ENCODE measurements at regions not wholly inside any gene's neighbourhood (a gene's known extent, or its start where the extent isn't known, plus 50 kb on each side); places are given as distances from the start of the nearest gene placed in this dataset.

DNA sequence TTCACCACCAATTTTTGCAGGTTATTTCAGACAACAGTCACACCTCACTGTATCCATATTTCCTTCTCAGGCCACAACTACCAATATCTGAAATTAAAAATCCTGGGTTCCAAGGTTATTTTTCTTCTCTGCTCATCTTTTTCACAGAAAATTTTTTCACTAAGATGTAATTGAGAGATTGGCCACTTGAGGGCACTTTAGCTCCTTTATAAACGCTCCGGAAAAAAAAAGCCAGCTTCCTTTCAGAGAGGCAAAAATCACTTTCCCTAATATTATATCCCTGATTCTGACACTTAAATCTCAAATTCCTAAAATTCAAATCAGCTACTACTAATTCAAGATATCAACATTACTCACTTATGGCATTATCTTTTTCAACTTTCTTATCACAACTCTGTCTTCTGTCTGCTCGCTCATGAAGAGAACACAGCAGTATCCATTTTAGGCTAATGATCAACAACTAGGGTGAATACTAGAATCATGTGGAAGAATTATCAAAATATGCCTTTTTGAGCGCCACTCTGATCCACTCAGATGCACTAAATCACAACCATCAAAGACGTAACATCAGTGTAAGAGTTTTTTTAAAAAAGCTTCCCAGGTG lies 101.4 kb upstream of the RGS1 start:
- TF ChIP-seq, protein P1, sequence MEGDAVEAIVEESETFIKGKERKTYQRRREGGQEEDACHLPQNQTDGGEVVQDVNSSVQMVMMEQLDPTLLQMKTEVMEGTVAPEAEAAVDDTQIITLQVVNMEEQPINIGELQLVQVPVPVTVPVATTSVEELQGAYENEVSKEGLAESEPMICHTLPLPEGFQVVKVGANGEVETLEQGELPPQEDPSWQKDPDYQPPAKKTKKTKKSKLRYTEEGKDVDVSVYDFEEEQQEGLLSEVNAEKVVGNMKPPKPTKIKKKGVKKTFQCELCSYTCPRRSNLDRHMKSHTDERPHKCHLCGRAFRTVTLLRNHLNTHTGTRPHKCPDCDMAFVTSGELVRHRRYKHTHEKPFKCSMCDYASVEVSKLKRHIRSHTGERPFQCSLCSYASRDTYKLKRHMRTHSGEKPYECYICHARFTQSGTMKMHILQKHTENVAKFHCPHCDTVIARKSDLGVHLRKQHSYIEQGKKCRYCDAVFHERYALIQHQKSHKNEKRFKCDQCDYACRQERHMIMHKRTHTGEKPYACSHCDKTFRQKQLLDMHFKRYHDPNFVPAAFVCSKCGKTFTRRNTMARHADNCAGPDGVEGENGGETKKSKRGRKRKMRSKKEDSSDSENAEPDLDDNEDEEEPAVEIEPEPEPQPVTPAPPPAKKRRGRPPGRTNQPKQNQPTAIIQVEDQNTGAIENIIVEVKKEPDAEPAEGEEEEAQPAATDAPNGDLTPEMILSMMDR (IDR thresholded peaks at IDR 0.05; ENCODE audit: low read depth, low read length) = peak; percentile 36
- TF ChIP-seq MYC (IDR thresholded peaks at IDR 0.05; ENCODE audit: low read depth, low read length) (no peak), POLR2A (IDR thresholded peaks at IDR 0.05; ENCODE audit: extremely low read depth, insufficient read length) (no peak)
- TF ChIP-seq, protein P2, sequence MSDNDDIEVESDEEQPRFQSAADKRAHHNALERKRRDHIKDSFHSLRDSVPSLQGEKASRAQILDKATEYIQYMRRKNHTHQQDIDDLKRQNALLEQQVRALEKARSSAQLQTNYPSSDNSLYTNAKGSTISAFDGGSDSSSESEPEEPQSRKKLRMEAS (IDR thresholded peaks at IDR 0.05; ENCODE audit: low read depth, low read length) = no peak

Measured in NB4 (cell line).